K562 (cell line): ENCODE measurements at regions not wholly inside any gene's neighbourhood (a gene's known extent, or its start where the extent isn't known, plus 50 kb on each side); places are given as distances from the start of the nearest gene placed in this dataset.

Experiments
- ATAC-seq: fragments of 200-7000 bp; cut with Tn5 transposase; 3 replicates; pipeline ENCODE4 v1.9.1; 2020; ENCODE audit warnings: moderate library complexity
- BruUV-seq: library from RNA; stranded (reverse); fragments of 400-500 nt; replicated peaks from 2 replicates; lab custom pipeline; 2021; lab: Mats Ljungman, UMichigan
- CTCF ChIA-PET: fragments of 300-600 bp; formaldehyde crosslinking; extraction: SDS; loops from one replicate; lab custom pipeline; 2021; ENCODE audit warnings: low intra/inter-chr PET ratio; lab: Yijun Ruan, JAX
- POLR2A ChIA-PET: fragments of 300-600, 350-650 bp; sonication (Branson Sonifier 250); formaldehyde crosslinking; extraction: SDS; loops from one replicate; lab custom pipeline; 2021; ENCODE audit warnings: antibody characterized with exemption, inconsistent platforms; lab: Yijun Ruan, JAX
- DNase-seq, 4 experiments: peaks; one replicate each; pipeline versions ENCODE4 v3.0.0 to v3.0.0-alpha.2; 2011 to 2018; ENCODE audit warnings: low spot score in 3 of 4, mixed read lengths in 3 of 4; ENCODE audit errors: extremely low read depth in 1 of 4
- FAIRE-seq: peaks from 2 replicates; lab custom pipeline; 2011; peaks lifted over from hg19 to GRCh38; lab: Jason Lieb, UNC
- H2AFZ ChIP-seq: 2 replicates; pipeline ENCODE4 v1.6.0; 2011; ENCODE audit warnings: low read depth, low read length, control low read depth, inconsistent platforms
- H3K27ac ChIP-seq: fragments of 200-600 bp; 3 replicates; pipeline ENCODE4 v1.8.0; 2011; ENCODE audit warnings: low read depth, mild to moderate bottlenecking, control low read depth, inconsistent platforms, low read length, moderate library complexity, mixed read lengths; ENCODE audit errors: extremely low read depth
- H3K27me3 ChIP-seq, 2 experiments: fragments of 300-600 bp in 1 of 2; 2 replicates in 1 of 2; 3 replicates in 1 of 2; pipeline versions ENCODE4 v1.6.0 to v1.8.0; 2011; ENCODE audit warnings: inconsistent platforms in 2 of 2, low read length in 2 of 2, mild to moderate bottlenecking in 1 of 2, mixed read lengths in 1 of 2, moderate library complexity in 1 of 2; ENCODE audit not compliant: control insufficient read depth in 2 of 2, insufficient read depth in 2 of 2
- H3K36me3 ChIP-seq: fragments of 300-600 bp; 3 replicates; pipeline ENCODE4 v1.8.0; 2011; ENCODE audit warnings: mild to moderate bottlenecking, low read length, inconsistent platforms; ENCODE audit not compliant: control insufficient read depth, insufficient read depth
- H3K4me1 ChIP-seq, 2 experiments: fragments of 200-600 bp in 1 of 2; replicated peaks in 1 of 2; 2 replicates in 1 of 2; 3 replicates in 1 of 2; pipeline versions ENCODE4 v1.5.1 to v1.8.0; 2011; ENCODE audit warnings: inconsistent platforms in 2 of 2, low read length in 2 of 2, mild to moderate bottlenecking in 1 of 2, mixed read lengths in 1 of 2, moderate library complexity in 1 of 2; ENCODE audit not compliant: control insufficient read depth in 2 of 2, insufficient read depth in 2 of 2
- H3K4me2 ChIP-seq: 2 replicates; pipeline ENCODE4 v1.6.1; 2011; ENCODE audit warnings: low read length, control low read depth, inconsistent platforms, mixed read lengths; ENCODE audit not compliant: insufficient read depth
- H3K4me3 ChIP-seq: fragments of 200-600 bp; sonication (generic), shearing (Covaris generic); 2 replicates; pipeline ENCODE4 v1.5.1; 2016; ENCODE audit warnings: control low read depth, inconsistent platforms
- H3K79me2 ChIP-seq: fragments of 200-600 bp; 3 replicates; pipeline ENCODE4 v1.8.0; 2011; ENCODE audit warnings: low read length, inconsistent platforms; ENCODE audit not compliant: control insufficient read depth, insufficient read depth
- H3K9ac ChIP-seq, 2 experiments: 2 replicates each; pipeline versions ENCODE4 v1.6.0 to v1.6.1; 2011; ENCODE audit warnings: low read depth in 2 of 2, low read length in 2 of 2, control low read depth in 1 of 2, inconsistent platforms in 1 of 2, mild to moderate bottlenecking in 1 of 2, mixed read lengths in 1 of 2; ENCODE audit not compliant: insufficient read depth in 1 of 2
- H3K9me1 ChIP-seq: one replicate; pipeline ENCODE4 v1.6.0; 2011; ENCODE audit warnings: inconsistent platforms, mild to moderate bottlenecking, low read length, moderate library complexity; ENCODE audit not compliant: control insufficient read depth, insufficient read depth
- H3K9me3 ChIP-seq: replicated peaks from 2 replicates; pipeline ENCODE4 v1.5.1; 2011; ENCODE audit warnings: low read depth, low read length, inconsistent platforms; ENCODE audit not compliant: control insufficient read depth, insufficient read depth
- H4K20me1 ChIP-seq: replicated peaks from 2 replicates; pipeline ENCODE4 v1.6.1; 2011; ENCODE audit warnings: low read length, inconsistent platforms, mixed read lengths; ENCODE audit not compliant: control insufficient read depth, insufficient read depth
- ASH1L ChIP-seq: fragments of 450-650 bp; IDR thresholded peaks from 2 replicates; pipeline ENCODE4 v1.6.1; 2018; ENCODE audit warnings: borderline replicate concordance, mild to moderate bottlenecking, low read depth; ENCODE audit not compliant: partially characterized antibody
- BCOR ChIP-seq: fragments of 450-650 bp; IDR thresholded peaks from 2 replicates; pipeline ENCODE4 v1.6.1; 2016
- IRF1 ChIP-seq: sonication (generic); formaldehyde crosslinking; IDR thresholded peaks from 2 replicates; pipeline ENCODE4 v1.8.0; 2022; ENCODE audit warnings: missing genetic modification reagents, mild to moderate bottlenecking, borderline replicate concordance
- THAP12 ChIP-seq: fragments of 250-450 bp; sonication (Bioruptor Pico); IDR thresholded peaks from 2 replicates; pipeline ENCODE4 v1.9.0; 2021; ENCODE audit warnings: mild to moderate bottlenecking, inconsistent platforms
- WGBS: fragments of 100-300 bp; shearing (Covaris generic); methylation state at CpG from one replicate; pipeline ENCODE4 v1.1.6; 2016; ENCODE audit warnings: low coverage, mixed read lengths; ENCODE audit not compliant: insufficient coverage; ENCODE audit errors: missing lambda C conversion rate; 5-methylcytosine and 5-hydroxymethylcytosine counted together
- in situ Hi-C: fragments of 300-500 bp; cut with MboI; formaldehyde crosslinking; loops from 4 replicates; pipeline ENCODE4 v1.15.0; 2018; ENCODE audit warnings: inconsistent platforms, mixed read lengths
- intact Hi-C: fragments of 100-400 bp; cut with micrococcal nuclease; formaldehyde crosslinking; loops from 2 replicates; pipeline ENCODE4 v1.14.2; 2022

- H3K9ac ChIP-seq, result no peak overlapping the region
- H3K9me3 ChIP-seq, result no peaks in the 10 kb centered on the region
- H3K27ac ChIP-seq, result no peak overlapping the region
- DNase-seq, result no peak
- H3K79me2 ChIP-seq, result no peaks in the 10 kb centered on the region
- H3K36me3 ChIP-seq, result no peaks in the 10 kb centered on the region
- no peaks in the 10 kb centered on the region for H3K9me1 ChIP-seq
- TF ChIP-seq THAP12 (CRISPR knock-in tag) (no peak), ASH1L (no peak), IRF1 (CRISPR knock-in tag) (no peak), BCOR (no peak)
- no peak overlapping the region for H3K4me2 ChIP-seq
- no TSS peak for BruUV-seq
- no peak for FAIRE-seq
- no peaks in the 10 kb centered on the region for H3K27me3 ChIP-seq
- ATAC-seq, result no peak
- H2AFZ ChIP-seq, result no peak overlapping the region
- H3K4me3 ChIP-seq, result no peak overlapping the region
- in situ Hi-C loops, result loop anchor here (10.0 kb wide), 1 partner anchor 360 kb away; no protein-coding TSS in a partner anchor
- CTCF ChIA-PET, result no interaction called here
- H3K4me1 ChIP-seq, result no peaks in the 10 kb centered on the region
- WGBS, result 3% methylated on average over 4 of the region's 4 CpGs
- intact Hi-C loops, result loop anchor here (10.0 kb wide), 1 partner anchor 240 kb away; no protein-coding TSS in a partner anchor
- no peaks in the 10 kb centered on the region for H4K20me1 ChIP-seq
- POLR2A ChIA-PET, result no interaction called here
Measured at GRCh38 chr15:38004218-38004861, 69.9 kb downstream of the TMCO5A start.
